Activated CD4-positive, alpha-beta T cell treated with anti-CD3 and anti-CD28 coated beads for 48 hours (primary cell): ENCODE measurements at regions not wholly inside any gene's neighbourhood (a gene's known extent, or its start where the extent isn't known, plus 50 kb on each side); places are given as distances from the start of the nearest gene placed in this dataset.

ENCODE experiments used
- DNase-seq: peaks from one replicate; pipeline ENCODE4 v3.0.0-alpha.2; 2020

- no peak for DNase-seq
Observed at GRCh38 chr6:17047889-17048288, 54.0 kb upstream of the STMND1 start.

- DNase-seq = no peak
Observed at GRCh38 chr6:17045581-17046322, 56.1 kb upstream of the STMND1 start.

- no peak for DNase-seq
Observed at GRCh38 chr6:17043148-17043522, 58.7 kb upstream of the STMND1 start.

GRCh38 chr6:17042422-17043147 lies 59.3 kb upstream of the STMND1 start:
- no peak for DNase-seq

GRCh38 chr6:17039266-17039665 lies 62.6 kb upstream of the STMND1 start:
- DNase-seq = no peak

- DNase-seq = no peak
Observed at GRCh38 chr6:17038316-17038715, 63.5 kb upstream of the STMND1 start.

- DNase-seq = no peak
Observed at GRCh38 chr6:17036065-17036393, 65.8 kb upstream of the STMND1 start.

- no peak for DNase-seq
Observed at GRCh38 chr6:17035257-17036064, 66.4 kb upstream of the STMND1 start.

- DNase-seq = no peak
Observed at GRCh38 chr6:17033746-17034145, 68.1 kb upstream of the STMND1 start.

GRCh38 chr6:17032988-17033634 lies 68.7 kb upstream of the STMND1 start:
- DNase-seq = no peak

- DNase-seq = no peak
Observed at GRCh38 chr6:17032590-17032987, 69.3 kb upstream of the STMND1 start.

GRCh38 chr6:17031961-17032360 lies 69.9 kb upstream of the STMND1 start:
- no peak for DNase-seq

- DNase-seq = no peak
Observed at GRCh38 chr6:17027441-17027840, 74.4 kb upstream of the STMND1 start.

- no peak for DNase-seq
Observed at GRCh38 chr6:17022604-17023003, 79.2 kb upstream of the STMND1 start.

GRCh38 chr6:17021539-17021889 lies 80.3 kb upstream of the STMND1 start:
- no peak for DNase-seq

GRCh38 chr6:17020889-17021538 lies 80.8 kb upstream of the STMND1 start:
- DNase-seq = no peak

GRCh38 chr6:17018425-17018824 lies 83.4 kb upstream of the STMND1 start:
- DNase-seq = no peak

GRCh38 chr6:17017416-17017815 lies 84.4 kb upstream of the STMND1 start:
- DNase-seq = no peak

GRCh38 chr6:17015551-17016381 lies 86.1 kb upstream of the STMND1 start:
- DNase-seq = peak; percentile 30

- DNase-seq = peak; percentile 20
Observed at GRCh38 chr6:17015144-17015543, 86.7 kb upstream of the STMND1 start.

GRCh38 chr6:17013701-17014100 lies 88.1 kb upstream of the STMND1 start:
- DNase-seq = no peak
